ENCODE measurements at regions not wholly inside any gene's neighbourhood (a gene's known extent, or its start where the extent isn't known, plus 50 kb on each side); places are given as distances from the start of the nearest gene placed in this dataset.

DNA sequence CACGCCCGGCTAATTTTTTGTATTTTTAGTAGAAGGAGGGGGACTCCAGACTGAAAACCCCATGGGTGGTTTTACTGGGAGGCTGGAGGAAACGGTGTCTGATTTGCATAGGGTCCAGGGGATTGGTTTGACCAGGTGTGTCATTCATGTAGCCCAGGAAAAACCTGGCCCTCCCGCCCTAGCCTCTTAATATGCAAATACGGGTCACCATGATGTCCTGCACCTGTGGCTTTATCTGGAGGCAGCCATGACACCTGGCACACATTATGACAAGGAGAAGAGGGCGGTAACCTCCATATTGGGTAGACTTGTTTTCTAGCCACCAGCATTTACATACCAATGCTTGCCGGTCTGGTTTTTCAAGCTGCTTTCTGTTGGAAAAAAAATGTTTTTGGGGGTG, 68.0 kb downstream of the TRIL start:
- no peak overlapping the region for H3K4me3 ChIP-seq (ENCODE audit: low read length, poor library complexity, severe bottlenecking)
- H3F3A ChIP-seq (ENCODE audit: low read depth): no peaks in the 10 kb centered on the region
- H2AFZ ChIP-seq (ENCODE audit: low read length): no peak overlapping the region
- H4K20me1 ChIP-seq (ENCODE audit: insufficient read depth, low read length, poor library complexity, severe bottlenecking): no peaks in the 10 kb centered on the region
- TF ChIP-seq, protein P1, sequence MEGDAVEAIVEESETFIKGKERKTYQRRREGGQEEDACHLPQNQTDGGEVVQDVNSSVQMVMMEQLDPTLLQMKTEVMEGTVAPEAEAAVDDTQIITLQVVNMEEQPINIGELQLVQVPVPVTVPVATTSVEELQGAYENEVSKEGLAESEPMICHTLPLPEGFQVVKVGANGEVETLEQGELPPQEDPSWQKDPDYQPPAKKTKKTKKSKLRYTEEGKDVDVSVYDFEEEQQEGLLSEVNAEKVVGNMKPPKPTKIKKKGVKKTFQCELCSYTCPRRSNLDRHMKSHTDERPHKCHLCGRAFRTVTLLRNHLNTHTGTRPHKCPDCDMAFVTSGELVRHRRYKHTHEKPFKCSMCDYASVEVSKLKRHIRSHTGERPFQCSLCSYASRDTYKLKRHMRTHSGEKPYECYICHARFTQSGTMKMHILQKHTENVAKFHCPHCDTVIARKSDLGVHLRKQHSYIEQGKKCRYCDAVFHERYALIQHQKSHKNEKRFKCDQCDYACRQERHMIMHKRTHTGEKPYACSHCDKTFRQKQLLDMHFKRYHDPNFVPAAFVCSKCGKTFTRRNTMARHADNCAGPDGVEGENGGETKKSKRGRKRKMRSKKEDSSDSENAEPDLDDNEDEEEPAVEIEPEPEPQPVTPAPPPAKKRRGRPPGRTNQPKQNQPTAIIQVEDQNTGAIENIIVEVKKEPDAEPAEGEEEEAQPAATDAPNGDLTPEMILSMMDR (conservative IDR thresholded peaks at IDR 0.05; ENCODE audit: low read length): no peak
- no peak for TF ChIP-seq EZH2phosphoT487 (IDR thresholded peaks at IDR 0.05; ENCODE audit: borderline replicate concordance)
- H3K4me1 ChIP-seq (ENCODE audit: insufficient read depth, low read length, poor library complexity, severe bottlenecking): no peaks in the 10 kb centered on the region
- no peaks in the 10 kb centered on the region for H3K36me3 ChIP-seq (ENCODE audit: insufficient read depth, low read length)
- H3K27me3 ChIP-seq (ENCODE audit: insufficient read depth, low read length, poor library complexity, severe bottlenecking): no peaks in the 10 kb centered on the region
- H3K4me2 ChIP-seq (ENCODE audit: low read depth, low read length, poor library complexity, severe bottlenecking): no peak overlapping the region
- H3K9me2 ChIP-seq (replicated peaks; ENCODE audit: low read depth, low read length): no peaks in the 10 kb centered on the region
- no peaks in the 10 kb centered on the region for H3K9me3 ChIP-seq (ENCODE audit: insufficient read depth, low read depth, low read length)
- H3K79me2 ChIP-seq (ENCODE audit: insufficient read depth, low read length): no peaks in the 10 kb centered on the region
- no peak overlapping the region for H3K9ac ChIP-seq (ENCODE audit: low read depth, low read length, poor library complexity, severe bottlenecking)

DNA sequence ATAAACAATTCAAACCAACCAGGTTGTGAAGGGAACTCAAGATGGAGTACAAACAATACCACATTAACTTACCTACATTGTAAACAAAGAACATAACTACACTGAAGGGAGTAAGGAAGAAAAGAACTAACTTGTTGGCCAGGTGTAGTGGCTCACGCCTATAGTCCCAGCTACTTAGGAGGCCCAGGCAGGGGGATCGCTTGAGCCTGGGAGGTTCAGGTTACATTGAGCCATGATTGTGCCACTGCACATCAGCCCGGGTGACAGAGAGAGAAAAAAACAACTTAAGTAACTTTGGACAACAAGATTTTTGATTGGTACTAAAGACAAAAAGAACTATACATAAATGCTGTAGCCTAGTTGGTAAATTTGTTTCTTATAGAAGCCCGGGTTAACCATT, 68.8 kb downstream of the TRIL start:
- TF ChIP-seq EZH2phosphoT487 (IDR thresholded peaks at IDR 0.05; ENCODE audit: borderline replicate concordance): no peak
- TF ChIP-seq, protein P1 (conservative IDR thresholded peaks at IDR 0.05; ENCODE audit: low read length): no peak
- H3K4me2 ChIP-seq (ENCODE audit: low read depth, low read length, poor library complexity, severe bottlenecking): no peak overlapping the region

DNA sequence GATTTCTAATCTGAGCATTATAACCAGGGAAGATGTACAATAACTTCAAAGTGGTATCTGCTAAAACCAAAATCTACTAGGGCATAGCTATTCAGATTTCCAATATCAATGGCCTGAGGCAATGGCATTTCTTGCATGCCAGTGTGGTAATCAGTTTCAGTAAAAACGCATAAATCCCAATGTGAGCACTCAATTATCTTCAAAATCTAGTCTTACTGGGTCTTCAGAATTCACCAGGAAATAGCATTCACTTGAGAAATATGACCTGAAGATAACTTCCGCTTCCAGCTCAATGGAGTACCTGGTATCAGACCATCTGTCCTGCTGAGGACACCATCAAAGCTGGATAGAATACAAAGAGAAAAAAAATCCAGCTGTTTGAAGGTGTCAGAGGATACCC, 72.4 kb downstream of the TRIL start:
- no peak for TF ChIP-seq EZH2phosphoT487 (IDR thresholded peaks at IDR 0.05; ENCODE audit: borderline replicate concordance)
- TF ChIP-seq, protein P1 (conservative IDR thresholded peaks at IDR 0.05; ENCODE audit: low read length): no peak
- Histone ChIP-seq H3F3A (ENCODE audit: low read depth) (no peaks in the 10 kb centered on the region), H3K4me1 (ENCODE audit: insufficient read depth, low read length, poor library complexity, severe bottlenecking) (no peaks in the 10 kb centered on the region), H3K79me2 (ENCODE audit: insufficient read depth, low read length) (no peaks in the 10 kb centered on the region), H3K9me3 (ENCODE audit: insufficient read depth, low read depth, low read length) (no peaks in the 10 kb centered on the region), H4K20me1 (ENCODE audit: insufficient read depth, low read length, poor library complexity, severe bottlenecking) (no peaks in the 10 kb centered on the region), H3K4me2 (ENCODE audit: low read depth, low read length, poor library complexity, severe bottlenecking) (no peak overlapping the region), H3K9ac (ENCODE audit: low read depth, low read length, poor library complexity, severe bottlenecking) (no peak overlapping the region), H2AFZ (ENCODE audit: low read length) (no peak overlapping the region), H3K9me2 (replicated peaks; ENCODE audit: low read depth, low read length) (no peaks in the 10 kb centered on the region), H3K4me3 (ENCODE audit: low read length, poor library complexity, severe bottlenecking) (no peak overlapping the region), H3K36me3 (ENCODE audit: insufficient read depth, low read length) (no peaks in the 10 kb centered on the region), H3K27me3 (ENCODE audit: insufficient read depth, low read length, poor library complexity, severe bottlenecking) (no peaks in the 10 kb centered on the region)

More for the DNA sequence above, 68.8 kb downstream of the TRIL start:
- Histone ChIP-seq H3K9ac (ENCODE audit: low read depth, low read length, poor library complexity, severe bottlenecking) (no peak overlapping the region), H4K20me1 (ENCODE audit: insufficient read depth, low read length, poor library complexity, severe bottlenecking) (no peaks in the 10 kb centered on the region), H3F3A (ENCODE audit: low read depth) (no peaks in the 10 kb centered on the region), H3K9me3 (ENCODE audit: insufficient read depth, low read depth, low read length) (no peaks in the 10 kb centered on the region), H3K4me3 (ENCODE audit: low read length, poor library complexity, severe bottlenecking) (no peak overlapping the region), H3K79me2 (ENCODE audit: insufficient read depth, low read length) (no peaks in the 10 kb centered on the region), H3K9me2 (replicated peaks; ENCODE audit: low read depth, low read length) (no peaks in the 10 kb centered on the region), H3K27me3 (ENCODE audit: insufficient read depth, low read length, poor library complexity, severe bottlenecking) (no peaks in the 10 kb centered on the region), H3K36me3 (ENCODE audit: insufficient read depth, low read length) (no peaks in the 10 kb centered on the region), H3K4me1 (ENCODE audit: insufficient read depth, low read length, poor library complexity, severe bottlenecking) (no peaks in the 10 kb centered on the region), H2AFZ (ENCODE audit: low read length) (no peak overlapping the region)
